Endodermal cell (in vitro differentiated cells): ENCODE measurements at regions not wholly inside any gene's neighbourhood (a gene's known extent, or its start where the extent isn't known, plus 50 kb on each side); places are given as distances from the start of the nearest gene placed in this dataset.

Experiments
- DNase-seq: peaks from one replicate; pipeline ENCODE4 v3.0.0-alpha.2; 2017
- H3K27ac ChIP-seq: 2 replicates; pipeline ENCODE4 v1.5.1; 2013; ENCODE audit warnings: mild to moderate bottlenecking, low read depth, low read length, moderate library complexity
- H3K27me3 ChIP-seq: 2 replicates; pipeline ENCODE4 v1.6.1; 2013; ENCODE audit warnings: mild to moderate bottlenecking, low read length, moderate library complexity; ENCODE audit not compliant: insufficient read depth, control insufficient read depth, poor library complexity, severe bottlenecking
- H3K36me3 ChIP-seq: 2 replicates; pipeline ENCODE4 v1.7.0; 2013; ENCODE audit warnings: mild to moderate bottlenecking, low read length, moderate library complexity; ENCODE audit not compliant: control insufficient read depth, insufficient read depth
- H3K4me1 ChIP-seq: one replicate; pipeline ENCODE4 v1.7.0; 2013; ENCODE audit warnings: low read length; ENCODE audit not compliant: control insufficient read depth, insufficient read depth
- H3K4me3 ChIP-seq: 2 replicates; pipeline ENCODE4 v1.5.1; 2013; ENCODE audit warnings: mild to moderate bottlenecking, low read length, moderate library complexity
- H3K9ac ChIP-seq: 2 replicates; pipeline ENCODE4 v1.6.1; 2013; ENCODE audit warnings: mild to moderate bottlenecking, low read length, moderate library complexity; ENCODE audit not compliant: poor library complexity, severe bottlenecking; ENCODE audit errors: extremely low read depth
- H3K9me3 ChIP-seq: 2 replicates; pipeline ENCODE4 v1.6.1; 2013; ENCODE audit warnings: mild to moderate bottlenecking, low read length, moderate library complexity; ENCODE audit not compliant: control insufficient read depth
- H3K27ac Mint-ChIP-seq: 2 replicates; pipeline ENCODE4 v1.8.0; 2020; ENCODE audit warnings: mixed read lengths
- H3K27me3 Mint-ChIP-seq: 2 replicates; pipeline ENCODE4 v1.8.0; 2021; ENCODE audit warnings: mild to moderate bottlenecking, mixed read lengths; ENCODE audit not compliant: insufficient read depth
- H3K36me3 Mint-ChIP-seq: 2 replicates; pipeline ENCODE4 v1.8.0; 2020; ENCODE audit warnings: low read depth, mixed read lengths
- H3K4me1 Mint-ChIP-seq: 2 replicates; pipeline ENCODE4 v1.8.0; 2020; ENCODE audit warnings: mixed read lengths
- H3K4me3 Mint-ChIP-seq: 2 replicates; pipeline ENCODE4 v1.8.0; 2020; ENCODE audit warnings: mild to moderate bottlenecking, moderate library complexity, mixed read lengths
- H3K9me3 Mint-ChIP-seq: 2 replicates; pipeline ENCODE4 v1.8.0; 2020; ENCODE audit warnings: mild to moderate bottlenecking, mixed read lengths
- WGBS, 2 experiments: methylation state at CpG; one replicate each; pipeline versions ENCODE4 v1.1.5 to v1.1.7; 2013; ENCODE audit warnings: missing lambda C conversion rate in 2 of 2, mixed read lengths in 1 of 2; ENCODE audit not compliant: insufficient coverage in 1 of 2, insufficient read length in 1 of 2; 5-methylcytosine and 5-hydroxymethylcytosine counted together
- TF ChIP-seq, protein P1 (sequence below): fragments of 200-600 bp; sonication (generic); conservative IDR thresholded peaks from 2 replicates; pipeline ENCODE4 v1.5.0; 2021; ENCODE audit warnings: antibody characterized with exemption, mild to moderate bottlenecking

GRCh38 chr15:98417346-98417745, 231.0 kb upstream of the IGF1R start:
- H3K4me1 Mint-ChIP-seq: no peaks in the 10 kb centered on the region
- 82 to 88% methylated on average over 9 to 12 of the region's 12 CpGs for WGBS, 2 experiments
- Histone ChIP-seq H3K27ac (no peak overlapping the region), H3K36me3 (no peaks in the 10 kb centered on the region), H3K4me3 (no peak overlapping the region), H3K27me3 (peaks cover 20% of the 10 kb centered on the region), H3K9ac (no peak overlapping the region), H3K9me3 (no peaks in the 10 kb centered on the region), H3K4me1 (no peaks in the 10 kb centered on the region)
- H3K27ac Mint-ChIP-seq: no peak overlapping the region
- H3K9me3 Mint-ChIP-seq: no peaks in the 10 kb centered on the region
- H3K36me3 Mint-ChIP-seq: no peaks in the 10 kb centered on the region
- H3K27me3 Mint-ChIP-seq: peaks cover 31% of the 10 kb centered on the region
- TF ChIP-seq, protein P1, sequence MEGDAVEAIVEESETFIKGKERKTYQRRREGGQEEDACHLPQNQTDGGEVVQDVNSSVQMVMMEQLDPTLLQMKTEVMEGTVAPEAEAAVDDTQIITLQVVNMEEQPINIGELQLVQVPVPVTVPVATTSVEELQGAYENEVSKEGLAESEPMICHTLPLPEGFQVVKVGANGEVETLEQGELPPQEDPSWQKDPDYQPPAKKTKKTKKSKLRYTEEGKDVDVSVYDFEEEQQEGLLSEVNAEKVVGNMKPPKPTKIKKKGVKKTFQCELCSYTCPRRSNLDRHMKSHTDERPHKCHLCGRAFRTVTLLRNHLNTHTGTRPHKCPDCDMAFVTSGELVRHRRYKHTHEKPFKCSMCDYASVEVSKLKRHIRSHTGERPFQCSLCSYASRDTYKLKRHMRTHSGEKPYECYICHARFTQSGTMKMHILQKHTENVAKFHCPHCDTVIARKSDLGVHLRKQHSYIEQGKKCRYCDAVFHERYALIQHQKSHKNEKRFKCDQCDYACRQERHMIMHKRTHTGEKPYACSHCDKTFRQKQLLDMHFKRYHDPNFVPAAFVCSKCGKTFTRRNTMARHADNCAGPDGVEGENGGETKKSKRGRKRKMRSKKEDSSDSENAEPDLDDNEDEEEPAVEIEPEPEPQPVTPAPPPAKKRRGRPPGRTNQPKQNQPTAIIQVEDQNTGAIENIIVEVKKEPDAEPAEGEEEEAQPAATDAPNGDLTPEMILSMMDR: no peak
- no peak for DNase-seq
- no peak overlapping the region for H3K4me3 Mint-ChIP-seq

GRCh38 chr15:98418122-98418521, 230.2 kb upstream of the IGF1R start:
- Histone ChIP-seq H3K9me3 (no peaks in the 10 kb centered on the region), H3K4me3 (no peak overlapping the region), H3K27ac (no peak overlapping the region), H3K27me3 (peaks cover 28% of the 10 kb centered on the region), H3K4me1 (no peaks in the 10 kb centered on the region), H3K9ac (no peak overlapping the region), H3K36me3 (no peaks in the 10 kb centered on the region)
- 90 to 96% methylated on average over 11 of the region's 11 CpGs for WGBS, 2 experiments
- no peak for DNase-seq
- peaks cover 37% of the 10 kb centered on the region for H3K27me3 Mint-ChIP-seq
- H3K9me3 Mint-ChIP-seq: no peaks in the 10 kb centered on the region
- no peak overlapping the region for H3K4me3 Mint-ChIP-seq
- H3K4me1 Mint-ChIP-seq: no peaks in the 10 kb centered on the region
- H3K36me3 Mint-ChIP-seq: no peaks in the 10 kb centered on the region
- TF ChIP-seq, protein P1: no peak
- no peak overlapping the region for H3K27ac Mint-ChIP-seq

DNA sequence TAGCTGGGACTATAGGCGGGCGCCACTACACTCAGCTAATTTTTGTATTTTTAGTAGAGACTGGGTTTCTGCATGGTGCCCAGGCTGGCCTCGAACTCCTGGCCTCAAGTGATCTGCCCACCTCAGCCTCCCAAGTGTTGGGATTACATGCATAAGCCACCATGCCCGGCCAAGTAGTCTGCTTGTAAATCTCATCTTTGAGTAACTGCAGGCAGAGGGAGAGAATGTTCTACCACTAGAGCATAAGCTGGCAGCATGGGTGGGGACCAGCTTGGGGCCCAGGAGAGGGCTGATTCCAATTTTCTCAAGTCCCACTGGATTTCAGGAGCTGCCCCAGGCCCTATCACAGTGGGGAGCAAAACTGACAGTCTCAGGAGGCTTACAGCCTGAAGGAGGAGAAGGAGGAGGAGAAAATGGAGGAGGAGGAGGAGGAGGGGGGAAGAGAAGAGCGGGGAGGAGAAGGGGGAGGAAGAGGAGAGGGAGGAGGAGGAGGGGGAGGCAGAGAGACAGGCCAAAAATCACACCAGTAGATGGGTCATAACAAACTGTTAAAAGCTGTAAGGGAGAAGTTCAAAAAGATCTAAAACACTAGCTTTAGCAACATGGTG, 229.1 kb upstream of the IGF1R start:
- Mint-ChIP-seq H3K36me3 (no peaks in the 10 kb centered on the region), H3K27me3 (peaks cover 46% of the 10 kb centered on the region), H3K4me3 (no peak overlapping the region), H3K9me3 (no peaks in the 10 kb centered on the region), H3K27ac (no peak overlapping the region), H3K4me1 (no peaks in the 10 kb centered on the region)
- Histone ChIP-seq H3K27me3 (peaks cover 40% of the 10 kb centered on the region), H3K9me3 (no peaks in the 10 kb centered on the region), H3K9ac (no peak overlapping the region), H3K4me3 (no peak overlapping the region), H3K27ac (no peak overlapping the region), H3K36me3 (no peaks in the 10 kb centered on the region), H3K4me1 (no peaks in the 10 kb centered on the region)
- 83 to 87% methylated on average over 3 to 5 of the region's 5 CpGs for WGBS, 2 experiments
- DNase-seq: peak; percentile 54
- TF ChIP-seq, protein P1: no peak
